ENCODE measurements at regions not wholly inside any gene's neighbourhood (a gene's known extent, or its start where the extent isn't known, plus 50 kb on each side); places are given as distances from the start of the nearest gene placed in this dataset.

DNA sequence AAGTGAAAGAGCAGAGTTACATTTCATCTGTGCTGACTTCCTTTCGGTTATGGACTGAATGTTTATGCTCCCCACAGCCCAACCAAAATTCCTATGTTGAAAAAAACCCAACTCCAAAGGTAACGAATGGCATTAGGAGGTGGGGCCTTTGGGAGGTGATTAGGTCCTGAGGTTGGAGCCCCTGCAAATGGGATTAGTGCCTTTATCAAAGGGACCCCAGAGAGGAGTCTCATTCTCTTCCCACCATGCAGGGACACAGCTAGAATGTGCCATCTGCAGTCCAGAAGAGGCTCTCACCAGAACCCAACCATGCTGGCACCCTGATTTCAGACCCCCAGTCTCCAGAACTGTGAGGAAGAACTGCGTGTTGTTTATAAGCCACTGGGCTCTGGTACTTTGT is 199.3 kb downstream of the TOMM20 start:
- no peak for TF ChIP-seq EZH2 (IDR thresholded peaks at IDR 0.05)
- TF ChIP-seq, protein P1, sequence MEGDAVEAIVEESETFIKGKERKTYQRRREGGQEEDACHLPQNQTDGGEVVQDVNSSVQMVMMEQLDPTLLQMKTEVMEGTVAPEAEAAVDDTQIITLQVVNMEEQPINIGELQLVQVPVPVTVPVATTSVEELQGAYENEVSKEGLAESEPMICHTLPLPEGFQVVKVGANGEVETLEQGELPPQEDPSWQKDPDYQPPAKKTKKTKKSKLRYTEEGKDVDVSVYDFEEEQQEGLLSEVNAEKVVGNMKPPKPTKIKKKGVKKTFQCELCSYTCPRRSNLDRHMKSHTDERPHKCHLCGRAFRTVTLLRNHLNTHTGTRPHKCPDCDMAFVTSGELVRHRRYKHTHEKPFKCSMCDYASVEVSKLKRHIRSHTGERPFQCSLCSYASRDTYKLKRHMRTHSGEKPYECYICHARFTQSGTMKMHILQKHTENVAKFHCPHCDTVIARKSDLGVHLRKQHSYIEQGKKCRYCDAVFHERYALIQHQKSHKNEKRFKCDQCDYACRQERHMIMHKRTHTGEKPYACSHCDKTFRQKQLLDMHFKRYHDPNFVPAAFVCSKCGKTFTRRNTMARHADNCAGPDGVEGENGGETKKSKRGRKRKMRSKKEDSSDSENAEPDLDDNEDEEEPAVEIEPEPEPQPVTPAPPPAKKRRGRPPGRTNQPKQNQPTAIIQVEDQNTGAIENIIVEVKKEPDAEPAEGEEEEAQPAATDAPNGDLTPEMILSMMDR (IDR thresholded peaks at IDR 0.05) = no peak

Data from neural progenitor cell (in vitro differentiated cells).